HEK293 (cell line): ENCODE measurements at regions not wholly inside any gene's neighbourhood (a gene's known extent, or its start where the extent isn't known, plus 50 kb on each side); places are given as distances from the start of the nearest gene placed in this dataset.

Source experiments
- CTCF ChIA-PET: fragments of 350-600 bp; formaldehyde crosslinking; extraction: SDS; loops from one replicate; lab custom pipeline; 2021; ENCODE audit warnings: antibody characterized with exemption; lab: Yijun Ruan, JAX
- POLR2A ChIA-PET: fragments of 300-600 bp; formaldehyde crosslinking; extraction: SDS; loops from one replicate; lab custom pipeline; 2020; ENCODE audit warnings: antibody characterized with exemption, inconsistent platforms; lab: Yijun Ruan, JAX
- H3K27ac ChIP-seq: fragments of 200-500 bp; sonication (Bioruptor generic); 2 replicates; pipeline ENCODE4 v1.5.1; 2014; ENCODE audit warnings: low read depth, low read length, control low read depth, inconsistent platforms; ENCODE audit errors: extremely low read depth
- H3K36me3 ChIP-seq, 2 experiments: fragments of 200-500 bp in 1 of 2; sonication (Bioruptor generic) in 1 of 2; 1 replicate in 1 of 2; 2 replicates in 1 of 2; pipeline ENCODE4 v1.5.1; 2014 to 2017; ENCODE audit warnings: inconsistent platforms in 2 of 2, low read length in 2 of 2; ENCODE audit not compliant: control insufficient read depth in 2 of 2, insufficient read depth in 1 of 2
- H3K4me1 ChIP-seq: fragments of 200-500 bp; sonication (Bioruptor generic); 2 replicates; pipeline ENCODE4 v1.5.1; 2014; ENCODE audit warnings: mild to moderate bottlenecking, low read length, inconsistent platforms; ENCODE audit not compliant: control insufficient read depth, insufficient read depth
- H3K4me3 ChIP-seq: 2 replicates; pipeline ENCODE4 v1.5.1; 2011; ENCODE audit warnings: low read depth, mild to moderate bottlenecking, control low read depth, low read length, moderate library complexity
- H3K9me3 ChIP-seq: fragments of 200-500 bp; sonication (Bioruptor generic); 2 replicates; pipeline ENCODE4 v1.5.1; 2014; ENCODE audit warnings: low read depth, low read length, inconsistent platforms; ENCODE audit not compliant: control insufficient read depth, insufficient read depth
- PRDM6 ChIP-seq: fragments of 450-650 bp; formaldehyde crosslinking; IDR thresholded peaks from 2 replicates; pipeline ENCODE4 v1.5.1; 2017; ENCODE audit warnings: missing biosample characterization, missing genetic modification characterization
- RBAK ChIP-seq: fragments of 450-650 bp; formaldehyde crosslinking; IDR thresholded peaks from 2 replicates; pipeline ENCODE4 v1.5.1; 2016; ENCODE audit warnings: missing biosample characterization, missing genetic modification characterization
- TSHZ1 ChIP-seq: fragments of 450-650 bp; formaldehyde crosslinking; IDR thresholded peaks from 2 replicates; pipeline ENCODE4 v1.5.1; 2016; ENCODE audit warnings: missing biosample characterization, missing genetic modification characterization, borderline replicate concordance
- ZFHX2 ChIP-seq: fragments of 450-650 bp; formaldehyde crosslinking; conservative IDR thresholded peaks from 2 replicates; pipeline ENCODE4 v1.5.1; 2016; ENCODE audit warnings: missing biosample characterization, missing genetic modification characterization
- ZNF148 ChIP-seq: fragments of 450-650 bp; formaldehyde crosslinking; IDR thresholded peaks from 2 replicates; pipeline ENCODE4 v1.5.0; 2017; ENCODE audit warnings: missing biosample characterization, missing genetic modification characterization, borderline replicate concordance
- ZNF211 ChIP-seq: fragments of 450-650 bp; formaldehyde crosslinking; IDR thresholded peaks from 2 replicates; pipeline ENCODE4 v1.5.1; 2016; ENCODE audit warnings: low read depth, missing biosample characterization, missing genetic modification characterization
- ZNF266 ChIP-seq: fragments of 450-650 bp; formaldehyde crosslinking; IDR thresholded peaks from 2 replicates; pipeline ENCODE4 v1.5.1; 2016; ENCODE audit warnings: missing biosample characterization, missing genetic modification characterization, low read depth
- ZNF280C ChIP-seq: fragments of 450-650 bp; formaldehyde crosslinking; IDR thresholded peaks from 2 replicates; pipeline ENCODE4 v1.5.1; 2016; ENCODE audit warnings: missing biosample characterization, missing genetic modification characterization
- ZNF324 ChIP-seq: fragments of 450-650 bp; formaldehyde crosslinking; IDR thresholded peaks from 2 replicates; pipeline ENCODE4 v1.5.1; 2016; ENCODE audit warnings: missing biosample characterization, missing genetic modification characterization
- ZNF560 ChIP-seq: fragments of 450-650 bp; formaldehyde crosslinking; IDR thresholded peaks from 2 replicates; pipeline ENCODE4 v1.5.1; 2017; ENCODE audit warnings: missing biosample characterization, missing genetic modification characterization, borderline replicate concordance
- ZNF571 ChIP-seq: fragments of 450-650 bp; formaldehyde crosslinking; IDR thresholded peaks from 2 replicates; pipeline ENCODE4 v1.5.0; 2017; ENCODE audit warnings: missing biosample characterization, missing genetic modification characterization
- ZNF639 ChIP-seq: fragments of 450-650 bp; formaldehyde crosslinking; IDR thresholded peaks from 2 replicates; pipeline ENCODE4 v1.5.1; 2016; ENCODE audit warnings: missing biosample characterization, missing genetic modification characterization
- ZNF777 ChIP-seq: fragments of 450-650 bp; formaldehyde crosslinking; IDR thresholded peaks from 2 replicates; pipeline ENCODE4 v1.5.1; 2017; ENCODE audit warnings: missing biosample characterization, missing genetic modification characterization, borderline replicate concordance
- ZNF837 ChIP-seq: fragments of 450-650 bp; formaldehyde crosslinking; IDR thresholded peaks from 2 replicates; pipeline ENCODE4 v1.5.1; 2016; ENCODE audit warnings: missing biosample characterization, missing genetic modification characterization

- ChIA-PET CTCF (interaction anchor here (0.6 to 1.7 kb wide), 7 partner anchors 8 to 374 kb away, joined by 3 to 5 read pairs (median 3); no protein-coding TSS in a partner anchor), POLR2A (no interaction called here)
- Histone ChIP-seq H3K9me3 (no peaks in the 10 kb centered on the region), H3K4me3 (no peak overlapping the region), H3K4me1 (peaks cover 7% of the 10 kb centered on the region; the same call in 1 of the 2 replicates), H3K27ac (no peak overlapping the region), H3K36me3 (no peaks in the 10 kb centered on the region)
- TF ChIP-seq ZNF560 (tag by site-specific recombination) (no peak), ZNF266 (tag by site-specific recombination) (no peak), ZNF324 (tag by site-specific recombination) (no peak), RBAK (no peak), PRDM6 (tag by site-specific recombination) (no peak), ZNF280C (tag by site-specific recombination) (no peak), ZNF148 (tag by site-specific recombination) (no peak), ZNF777 (tag by site-specific recombination) (no peak), ZNF837 (tag by site-specific recombination) (no peak), ZNF211 (no peak), ZFHX2 (tag by site-specific recombination) (no peak), ZNF571 (no peak), ZNF639 (tag by site-specific recombination) (no peak), TSHZ1 (tag by site-specific recombination) (no peak)
Measured at GRCh38 chr6:44039839-44040350, 87.4 kb downstream of the MRPL14 start.
